ENCODE measurements at regions not wholly inside any gene's neighbourhood (a gene's known extent, or its start where the extent isn't known, plus 50 kb on each side); places are given as distances from the start of the nearest gene placed in this dataset.

DNA sequence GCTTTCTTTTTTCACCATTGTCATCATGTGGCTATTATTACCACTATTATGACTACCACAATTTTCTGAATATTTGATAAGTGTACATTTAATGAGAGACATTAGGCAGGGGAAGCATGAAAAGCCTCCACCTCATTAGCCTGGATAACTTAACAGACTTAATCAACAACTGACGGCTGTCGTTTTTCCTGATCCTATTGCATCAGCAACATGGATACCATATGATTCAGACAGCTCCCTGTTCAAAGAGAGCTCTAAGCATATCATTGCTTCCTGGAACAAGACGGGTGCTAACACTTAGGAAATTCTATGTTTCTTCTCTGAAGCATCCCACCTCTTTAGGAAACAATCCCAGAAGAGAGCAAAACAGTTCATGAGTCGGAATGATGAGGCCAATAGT is 765.2 kb downstream of the NOVA1 start:
- TF ChIP-seq POLR2A (IDR thresholded peaks at IDR 0.05), result no peak
- no peak for TF ChIP-seq POLR2AphosphoS5 (IDR thresholded peaks at IDR 0.05)

Data from gastroesophageal sphincter (tissue), 2 donors.